ENCODE measurements at regions not wholly inside any gene's neighbourhood (a gene's known extent, or its start where the extent isn't known, plus 50 kb on each side); places are given as distances from the start of the nearest gene placed in this dataset.

DNA sequence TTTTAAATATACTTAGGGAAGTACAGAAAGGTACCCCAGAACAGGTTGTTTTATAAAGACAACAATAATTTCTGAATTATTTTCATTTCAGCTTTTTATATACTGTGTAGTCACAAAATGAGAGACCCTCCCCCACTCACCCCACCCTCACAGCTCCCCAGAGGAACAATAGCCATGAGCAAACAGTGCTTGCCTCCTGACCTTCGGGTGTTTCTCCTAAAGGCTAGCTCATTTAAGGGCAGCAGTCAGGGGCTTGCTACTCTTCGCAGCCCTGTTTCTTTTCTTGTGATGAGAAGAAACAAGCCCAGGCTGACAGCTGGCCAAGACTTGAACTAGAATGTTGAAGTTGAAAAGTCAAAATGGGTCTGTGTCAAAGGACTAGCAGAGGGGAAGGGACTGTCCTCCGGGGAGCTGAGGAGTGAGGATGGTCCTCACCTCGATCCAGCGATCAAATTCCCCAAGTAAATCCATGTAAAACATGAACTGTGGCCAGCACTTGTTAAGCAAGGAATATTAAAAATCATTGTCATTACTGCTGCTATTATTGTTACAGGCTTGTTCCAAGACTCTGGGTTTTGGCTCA, 133.8 kb upstream of the ARHGAP5 start:
- TF ChIP-seq, protein P1, sequence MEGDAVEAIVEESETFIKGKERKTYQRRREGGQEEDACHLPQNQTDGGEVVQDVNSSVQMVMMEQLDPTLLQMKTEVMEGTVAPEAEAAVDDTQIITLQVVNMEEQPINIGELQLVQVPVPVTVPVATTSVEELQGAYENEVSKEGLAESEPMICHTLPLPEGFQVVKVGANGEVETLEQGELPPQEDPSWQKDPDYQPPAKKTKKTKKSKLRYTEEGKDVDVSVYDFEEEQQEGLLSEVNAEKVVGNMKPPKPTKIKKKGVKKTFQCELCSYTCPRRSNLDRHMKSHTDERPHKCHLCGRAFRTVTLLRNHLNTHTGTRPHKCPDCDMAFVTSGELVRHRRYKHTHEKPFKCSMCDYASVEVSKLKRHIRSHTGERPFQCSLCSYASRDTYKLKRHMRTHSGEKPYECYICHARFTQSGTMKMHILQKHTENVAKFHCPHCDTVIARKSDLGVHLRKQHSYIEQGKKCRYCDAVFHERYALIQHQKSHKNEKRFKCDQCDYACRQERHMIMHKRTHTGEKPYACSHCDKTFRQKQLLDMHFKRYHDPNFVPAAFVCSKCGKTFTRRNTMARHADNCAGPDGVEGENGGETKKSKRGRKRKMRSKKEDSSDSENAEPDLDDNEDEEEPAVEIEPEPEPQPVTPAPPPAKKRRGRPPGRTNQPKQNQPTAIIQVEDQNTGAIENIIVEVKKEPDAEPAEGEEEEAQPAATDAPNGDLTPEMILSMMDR (IDR thresholded peaks at IDR 0.05): no peak
- no peak for TF ChIP-seq POLR2A (IDR thresholded peaks at IDR 0.05)
